ENCODE measurements at regions not wholly inside any gene's neighbourhood (a gene's known extent, or its start where the extent isn't known, plus 50 kb on each side); places are given as distances from the start of the nearest gene placed in this dataset.

- no peak overlapping the region for H3K4me3 Mint-ChIP-seq
- no peaks in the 10 kb centered on the region for H3K27me3 Mint-ChIP-seq
- POLR2A ChIA-PET = no interaction called here
- peaks cover 2% of the 10 kb centered on the region for H3K9me3 Mint-ChIP-seq
- no peaks in the 10 kb centered on the region for H3K4me1 Mint-ChIP-seq
- no peak for ATAC-seq (ENCODE audit: low read depth)
- DNase-seq = no peak
- H3K27ac Mint-ChIP-seq = no peak overlapping the region
- no peaks in the 10 kb centered on the region for H3K36me3 Mint-ChIP-seq
Observed at GRCh38 chr4:45985038-45985437, 138.8 kb downstream of the GABRG1 start.

DNA sequence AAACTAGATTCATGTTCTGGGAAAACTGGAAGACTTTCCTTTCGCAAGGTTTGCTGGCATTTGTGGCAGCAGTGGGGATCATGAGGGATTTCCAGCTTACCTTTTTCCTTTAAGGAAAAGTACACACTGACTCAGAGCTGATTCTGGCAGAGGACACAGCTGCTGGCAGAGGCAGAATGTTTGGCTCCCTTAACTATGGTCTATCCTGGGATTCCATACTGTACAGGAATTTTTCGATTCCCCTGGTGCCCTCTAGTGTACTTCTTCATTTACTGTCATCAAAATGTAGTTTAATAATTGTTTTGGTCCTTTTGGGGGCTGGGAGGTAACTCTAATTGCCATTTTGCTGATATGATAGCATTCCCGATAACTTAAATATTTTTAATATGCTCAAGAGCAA, 152.7 kb downstream of the GABRG1 start:
- no peaks in the 10 kb centered on the region for H3K27me3 Mint-ChIP-seq
- no peak for DNase-seq

GRCh38 chr4:45957353-45957752, 166.5 kb downstream of the GABRG1 start:
- Mint-ChIP-seq H3K4me3 (no peak overlapping the region), H3K27ac (no peak overlapping the region), H3K4me1 (no peaks in the 10 kb centered on the region), H3K27me3 (no peaks in the 10 kb centered on the region), H3K9me3 (no peaks in the 10 kb centered on the region), H3K36me3 (no peaks in the 10 kb centered on the region)
- DNase-seq (no peak), ATAC-seq (ENCODE audit: low read depth) (no peak)
- POLR2A ChIA-PET = no interaction called here

More for the DNA sequence above, 152.7 kb downstream of the GABRG1 start:
- H3K36me3 Mint-ChIP-seq = no peaks in the 10 kb centered on the region
- H3K4me3 Mint-ChIP-seq = no peak overlapping the region
- H3K27ac Mint-ChIP-seq = no peak overlapping the region
- ATAC-seq (ENCODE audit: low read depth) = no peak
- POLR2A ChIA-PET = no interaction called here
- H3K4me1 Mint-ChIP-seq = no peaks in the 10 kb centered on the region
- H3K9me3 Mint-ChIP-seq = peaks cover 2% of the 10 kb centered on the region

GRCh38 chr4:45954276-45954675, 169.6 kb downstream of the GABRG1 start:
- DNase-seq (no peak), ATAC-seq (ENCODE audit: low read depth) (no peak)
- H3K4me1 Mint-ChIP-seq = no peaks in the 10 kb centered on the region
- H3K27ac Mint-ChIP-seq = no peak overlapping the region
- H3K36me3 Mint-ChIP-seq = no peaks in the 10 kb centered on the region
- no peaks in the 10 kb centered on the region for H3K9me3 Mint-ChIP-seq
- H3K27me3 Mint-ChIP-seq = no peaks in the 10 kb centered on the region
- no peak overlapping the region for H3K4me3 Mint-ChIP-seq
- POLR2A ChIA-PET = no interaction called here

DNA sequence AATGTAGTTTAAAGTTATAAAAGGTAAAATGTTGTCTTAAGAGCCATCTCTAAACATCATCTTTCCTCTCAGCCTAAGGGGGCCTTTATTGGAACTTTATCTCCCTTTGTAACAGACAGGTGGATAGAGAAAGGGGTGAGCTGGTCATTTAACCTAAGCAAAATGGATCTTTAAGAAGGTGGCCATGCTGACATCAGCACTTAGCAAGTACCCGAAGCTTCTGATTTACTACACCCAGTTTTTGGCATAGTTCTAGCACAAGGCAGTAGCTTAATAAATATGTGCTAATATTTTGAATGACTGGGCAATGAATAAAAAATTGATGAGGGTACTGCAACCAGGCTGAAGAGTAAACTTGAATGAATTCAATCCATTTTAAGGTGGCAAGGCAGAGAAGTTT, 172.7 kb downstream of the GABRG1 start:
- Mint-ChIP-seq H3K9me3 (no peaks in the 10 kb centered on the region), H3K36me3 (no peaks in the 10 kb centered on the region), H3K4me1 (no peaks in the 10 kb centered on the region), H3K4me3 (no peak overlapping the region), H3K27ac (no peak overlapping the region), H3K27me3 (no peaks in the 10 kb centered on the region)
- no peak for DNase-seq
- POLR2A ChIA-PET = no interaction called here
- no peak for ATAC-seq (ENCODE audit: low read depth)

- no peak overlapping the region for H3K4me3 Mint-ChIP-seq
- no peaks in the 10 kb centered on the region for H3K27me3 Mint-ChIP-seq
- POLR2A ChIA-PET = no interaction called here
- no peak overlapping the region for H3K27ac Mint-ChIP-seq
- H3K9me3 Mint-ChIP-seq = no peaks in the 10 kb centered on the region
- H3K36me3 Mint-ChIP-seq = no peaks in the 10 kb centered on the region
- DNase-seq (no peak), ATAC-seq (ENCODE audit: low read depth) (no peak)
- no peaks in the 10 kb centered on the region for H3K4me1 Mint-ChIP-seq
Observed at GRCh38 chr4:45946699-45947098, 177.2 kb downstream of the GABRG1 start.

- ATAC-seq (ENCODE audit: low read depth) (no peak), DNase-seq (no peak)
- Mint-ChIP-seq H3K36me3 (no peaks in the 10 kb centered on the region), H3K27me3 (no peaks in the 10 kb centered on the region), H3K4me1 (no peaks in the 10 kb centered on the region), H3K4me3 (no peak overlapping the region), H3K9me3 (peaks cover 2% of the 10 kb centered on the region), H3K27ac (no peak overlapping the region)
- POLR2A ChIA-PET = no interaction called here
Observed at GRCh38 chr4:45944000-45944399, 179.9 kb downstream of the GABRG1 start.

GRCh38 chr4:45939056-45939455, 184.8 kb downstream of the GABRG1 start:
- POLR2A ChIA-PET = no interaction called here
- DNase-seq (no peak), ATAC-seq (ENCODE audit: low read depth) (no peak)
- Mint-ChIP-seq H3K36me3 (no peaks in the 10 kb centered on the region), H3K4me1 (no peaks in the 10 kb centered on the region), H3K27ac (no peak overlapping the region), H3K4me3 (no peak overlapping the region), H3K9me3 (peaks cover 2% of the 10 kb centered on the region), H3K27me3 (no peaks in the 10 kb centered on the region)

DNA sequence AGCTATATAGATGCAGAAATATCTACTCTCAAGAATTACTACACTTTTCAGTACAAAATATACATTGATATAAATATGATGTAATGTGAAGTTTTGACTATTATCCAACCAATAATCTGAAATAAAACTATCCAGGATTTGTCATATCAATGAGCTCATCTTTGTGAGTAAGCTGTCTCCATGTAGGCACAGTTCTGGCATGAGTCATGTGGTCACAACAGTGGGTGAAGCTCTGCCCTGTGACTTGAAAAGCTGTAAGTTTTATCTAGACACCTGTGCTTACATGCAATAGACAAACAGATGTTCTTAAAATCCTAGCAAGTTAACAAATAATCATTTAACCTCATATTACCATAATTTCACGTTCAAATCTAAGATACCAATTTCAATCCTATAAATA, 192.7 kb downstream of the GABRG1 start:
- DNase-seq = no peak

GRCh38 chr4:45927641-45928040, 196.2 kb downstream of the GABRG1 start:
- no peak for ATAC-seq (ENCODE audit: low read depth)
- no peaks in the 10 kb centered on the region for H3K27me3 Mint-ChIP-seq
- POLR2A ChIA-PET = no interaction called here

More for the DNA sequence above, 192.7 kb downstream of the GABRG1 start:
- POLR2A ChIA-PET = no interaction called here
- H3K27me3 Mint-ChIP-seq = no peaks in the 10 kb centered on the region
- no peak overlapping the region for H3K27ac Mint-ChIP-seq
- no peaks in the 10 kb centered on the region for H3K9me3 Mint-ChIP-seq
- H3K36me3 Mint-ChIP-seq = no peaks in the 10 kb centered on the region
- H3K4me3 Mint-ChIP-seq = no peak overlapping the region
- ATAC-seq (ENCODE audit: low read depth) = no peak
- no peaks in the 10 kb centered on the region for H3K4me1 Mint-ChIP-seq

DNA sequence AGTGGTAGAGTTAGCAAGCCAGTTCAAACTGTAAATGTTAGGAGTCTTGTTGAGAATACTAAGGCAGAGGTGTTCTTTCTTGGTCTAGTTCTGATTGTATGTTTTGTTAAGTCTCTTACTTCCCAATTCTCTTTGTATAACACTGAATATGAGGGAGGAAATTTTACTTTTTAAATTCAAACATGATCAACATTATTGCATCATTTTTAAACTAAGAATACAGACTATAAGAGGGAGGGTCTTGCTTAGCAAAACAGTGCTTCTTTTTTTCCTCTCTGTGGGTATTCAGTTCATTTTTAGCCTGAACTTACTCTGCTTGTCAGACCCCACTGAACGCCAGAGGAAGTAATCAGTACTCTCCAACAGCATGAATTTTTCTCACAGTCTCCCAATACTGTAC, 198.0 kb downstream of the GABRG1 start:
- DNase-seq (no peak), ATAC-seq (ENCODE audit: low read depth) (no peak)
- H3K36me3 Mint-ChIP-seq = no peaks in the 10 kb centered on the region
- POLR2A ChIA-PET = no interaction called here
- no peak overlapping the region for H3K27ac Mint-ChIP-seq
- H3K9me3 Mint-ChIP-seq = no peaks in the 10 kb centered on the region
- H3K27me3 Mint-ChIP-seq = no peaks in the 10 kb centered on the region
- no peak overlapping the region for H3K4me3 Mint-ChIP-seq
- no peaks in the 10 kb centered on the region for H3K4me1 Mint-ChIP-seq

More at GRCh38 chr4:45927641-45928040, 196.2 kb downstream of the GABRG1 start:
- Mint-ChIP-seq H3K4me1 (no peaks in the 10 kb centered on the region), H3K4me3 (no peak overlapping the region), H3K27ac (no peak overlapping the region), H3K9me3 (no peaks in the 10 kb centered on the region), H3K36me3 (no peaks in the 10 kb centered on the region)
- no peak for DNase-seq

- Mint-ChIP-seq H3K27ac (no peak overlapping the region), H3K9me3 (no peaks in the 10 kb centered on the region), H3K4me3 (no peak overlapping the region), H3K36me3 (no peaks in the 10 kb centered on the region), H3K4me1 (no peaks in the 10 kb centered on the region), H3K27me3 (no peaks in the 10 kb centered on the region)
- no peak for DNase-seq
- no peak for ATAC-seq (ENCODE audit: low read depth)
- POLR2A ChIA-PET = no interaction called here
Observed at GRCh38 chr4:45920861-45921260, 203.0 kb downstream of the GABRG1 start.

DNA sequence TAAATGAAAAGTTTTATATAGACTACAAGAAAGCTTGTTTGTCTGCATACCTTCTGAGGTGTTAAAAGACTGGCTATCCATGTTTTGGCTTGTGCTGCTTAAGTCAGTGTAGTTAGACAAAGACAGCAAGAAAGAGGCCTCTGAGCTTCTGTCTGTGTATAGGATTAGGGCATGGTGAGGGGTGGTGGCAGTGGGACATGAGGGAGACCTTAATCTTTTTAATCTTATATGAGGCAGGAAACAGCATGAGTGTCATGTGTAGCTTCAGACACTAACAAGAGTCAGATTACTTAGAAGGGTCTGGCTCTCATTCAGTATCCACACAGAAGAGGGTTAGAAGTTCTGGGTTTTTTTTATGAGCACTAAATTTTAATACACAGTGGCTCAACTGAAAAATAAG, 213.3 kb downstream of the GABRG1 start:
- DNase-seq = no peak
- Mint-ChIP-seq H3K27me3 (no peaks in the 10 kb centered on the region), H3K27ac (no peak overlapping the region), H3K4me3 (no peak overlapping the region), H3K4me1 (no peaks in the 10 kb centered on the region), H3K9me3 (peaks cover 4% of the 10 kb centered on the region), H3K36me3 (no peaks in the 10 kb centered on the region)
- POLR2A ChIA-PET = no interaction called here
- ATAC-seq (ENCODE audit: low read depth) = no peak

- Mint-ChIP-seq H3K27ac (no peak overlapping the region), H3K9me3 (peaks cover 4% of the 10 kb centered on the region), H3K27me3 (no peaks in the 10 kb centered on the region), H3K36me3 (no peaks in the 10 kb centered on the region), H3K4me1 (no peaks in the 10 kb centered on the region), H3K4me3 (no peak overlapping the region)
- DNase-seq (no peak), ATAC-seq (ENCODE audit: low read depth) (no peak)
- POLR2A ChIA-PET = no interaction called here
Observed at GRCh38 chr4:45897946-45898585, 225.8 kb downstream of the GABRG1 start.

DNA sequence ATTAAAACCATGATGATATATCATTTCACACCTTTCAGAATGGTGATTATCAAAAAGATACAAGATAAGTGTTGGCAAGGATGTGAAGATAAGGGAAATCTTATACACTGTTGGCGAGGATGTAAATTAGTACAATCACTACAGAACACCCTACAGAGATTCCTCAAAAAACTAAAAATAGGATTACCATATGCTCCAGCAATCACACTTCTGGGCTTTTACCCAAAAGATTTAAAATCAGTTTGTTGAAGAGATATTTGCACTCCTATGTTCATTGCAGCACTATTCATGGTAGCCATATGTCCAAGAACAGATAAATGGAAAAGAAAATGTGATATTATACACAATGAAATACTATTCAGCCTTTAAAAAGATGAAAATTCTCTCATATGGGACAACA, 240.4 kb downstream of the GABRG1 start:
- Mint-ChIP-seq H3K9me3 (no peaks in the 10 kb centered on the region), H3K4me1 (no peaks in the 10 kb centered on the region), H3K27me3 (no peaks in the 10 kb centered on the region), H3K4me3 (no peak overlapping the region), H3K27ac (no peak overlapping the region), H3K36me3 (no peaks in the 10 kb centered on the region)
- POLR2A ChIA-PET = no interaction called here
- ATAC-seq (ENCODE audit: low read depth) = no peak
- DNase-seq = no peak
